SK-N-SH (cell line): ENCODE measurements at regions not wholly inside any gene's neighbourhood (a gene's known extent, or its start where the extent isn't known, plus 50 kb on each side); places are given as distances from the start of the nearest gene placed in this dataset.

Source experiments
- CTCF ChIP-seq: fragments of 200-600 bp; sonication (generic); IDR thresholded peaks from 2 replicates; pipeline ENCODE4 v1.6.1; 2017; ENCODE audit warnings: antibody characterized with exemption, mild to moderate bottlenecking, moderate library complexity
- EZH2phosphoT487 ChIP-seq: fragments of 200-600 bp; sonication (generic); IDR thresholded peaks from 2 replicates; pipeline ENCODE4 v1.6.1; 2017; ENCODE audit warnings: low read depth, mixed run types, mild to moderate bottlenecking, antibody characterized with exemption, moderate library complexity, borderline replicate concordance
- POLR2AphosphoS5 ChIP-seq: IDR thresholded peaks from 2 replicates; pipeline ENCODE4 v1.6.1; 2012; ENCODE audit warnings: low read depth, low read length
- TAF1 ChIP-seq: IDR thresholded peaks from 2 replicates; pipeline ENCODE4 v1.6.1; 2012; ENCODE audit warnings: low read depth, mild to moderate bottlenecking, low read length, moderate library complexity, borderline replicate concordance

GRCh38 chr2:173752152-173752551, 213.0 kb downstream of the SP3 start:
- TF ChIP-seq TAF1, result no peak
- TF ChIP-seq CTCF, result peak; percentile 39
- TF ChIP-seq POLR2AphosphoS5, result no peak
- TF ChIP-seq EZH2phosphoT487, result no peak
